ENCODE measurements at regions not wholly inside any gene's neighbourhood (a gene's known extent, or its start where the extent isn't known, plus 50 kb on each side); places are given as distances from the start of the nearest gene placed in this dataset.

DNA sequence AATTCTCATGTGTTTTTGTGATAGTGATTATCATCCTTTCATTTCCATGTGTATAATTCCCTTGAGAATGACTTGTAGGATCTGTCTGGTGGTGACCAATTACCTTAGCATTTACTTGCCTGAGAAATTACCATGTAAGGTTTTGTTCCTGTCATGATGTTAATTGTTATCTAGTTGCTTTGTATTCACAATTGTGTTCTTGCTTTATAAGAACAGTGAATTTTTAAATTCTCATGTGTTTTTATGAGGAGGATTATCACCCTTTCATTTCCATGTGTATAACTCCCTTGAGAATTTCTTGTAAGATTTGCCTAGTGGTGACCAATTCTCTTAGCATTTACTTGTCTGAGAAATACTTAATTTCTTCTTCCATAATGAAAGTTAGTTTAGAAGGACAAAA lies 758.2 kb upstream of the NDST4 start:
- no peak for DNase-seq

DNA sequence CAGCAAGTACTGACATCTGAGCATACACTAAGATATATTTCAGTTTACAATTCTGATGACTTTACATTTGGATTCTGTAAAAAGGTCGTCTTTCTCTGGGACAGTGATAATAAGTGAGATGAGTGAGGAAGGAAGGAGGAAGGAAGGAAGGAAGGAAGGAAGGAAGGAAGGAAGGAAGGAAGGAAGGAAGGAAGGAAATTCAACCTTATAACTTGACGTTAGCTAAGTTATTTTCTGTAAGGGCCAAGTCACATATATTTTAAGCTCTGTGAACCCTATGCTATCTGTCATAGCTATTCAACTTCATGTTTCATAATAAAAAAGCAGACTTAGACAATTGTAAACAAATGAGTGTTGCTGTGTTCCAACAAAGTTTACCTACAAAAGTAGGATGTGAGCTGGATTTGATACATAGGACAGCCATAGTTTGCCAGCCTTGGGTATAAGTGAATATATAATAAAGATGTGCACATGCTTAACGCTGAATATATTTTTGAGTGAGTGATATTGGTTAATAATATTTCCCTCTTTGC lies 753.0 kb upstream of the NDST4 start:
- no peak for DNase-seq

DNA sequence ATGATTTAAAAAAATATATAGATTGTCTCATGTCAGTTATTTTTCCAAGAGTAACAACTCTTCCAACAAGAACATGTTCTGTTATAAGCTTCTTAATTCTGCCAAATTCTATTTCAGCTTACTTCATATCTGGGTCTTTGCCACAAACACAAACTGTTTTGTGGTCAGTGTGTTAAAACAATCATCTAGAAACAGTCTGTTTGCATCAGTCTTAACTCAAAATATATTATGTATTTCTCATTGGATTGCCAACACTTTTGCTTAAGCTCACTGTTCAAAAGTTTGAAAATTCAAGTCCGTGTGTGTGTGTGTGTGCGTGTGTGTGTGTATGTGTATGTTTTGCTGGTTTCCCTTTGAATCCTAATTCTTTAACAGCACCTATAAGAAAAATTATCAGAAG lies 752.3 kb upstream of the NDST4 start:
- DNase-seq, result no peak

DNA sequence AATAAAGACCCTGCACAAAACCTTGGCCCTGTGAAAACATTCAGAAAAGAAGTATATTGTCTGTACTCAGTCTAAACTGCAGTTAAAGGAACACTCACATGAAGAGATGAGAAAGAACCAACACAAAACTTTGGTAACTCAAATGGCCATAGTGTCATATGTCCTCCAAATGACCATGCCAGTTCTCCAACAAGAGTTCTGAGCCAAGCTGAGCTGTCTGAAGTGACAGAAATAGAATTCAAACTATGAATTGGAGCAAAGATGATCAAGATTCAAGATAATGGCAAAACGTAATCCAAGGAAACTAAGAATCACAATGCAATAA lies 739.3 kb upstream of the NDST4 start:
- no peak for DNase-seq

DNA sequence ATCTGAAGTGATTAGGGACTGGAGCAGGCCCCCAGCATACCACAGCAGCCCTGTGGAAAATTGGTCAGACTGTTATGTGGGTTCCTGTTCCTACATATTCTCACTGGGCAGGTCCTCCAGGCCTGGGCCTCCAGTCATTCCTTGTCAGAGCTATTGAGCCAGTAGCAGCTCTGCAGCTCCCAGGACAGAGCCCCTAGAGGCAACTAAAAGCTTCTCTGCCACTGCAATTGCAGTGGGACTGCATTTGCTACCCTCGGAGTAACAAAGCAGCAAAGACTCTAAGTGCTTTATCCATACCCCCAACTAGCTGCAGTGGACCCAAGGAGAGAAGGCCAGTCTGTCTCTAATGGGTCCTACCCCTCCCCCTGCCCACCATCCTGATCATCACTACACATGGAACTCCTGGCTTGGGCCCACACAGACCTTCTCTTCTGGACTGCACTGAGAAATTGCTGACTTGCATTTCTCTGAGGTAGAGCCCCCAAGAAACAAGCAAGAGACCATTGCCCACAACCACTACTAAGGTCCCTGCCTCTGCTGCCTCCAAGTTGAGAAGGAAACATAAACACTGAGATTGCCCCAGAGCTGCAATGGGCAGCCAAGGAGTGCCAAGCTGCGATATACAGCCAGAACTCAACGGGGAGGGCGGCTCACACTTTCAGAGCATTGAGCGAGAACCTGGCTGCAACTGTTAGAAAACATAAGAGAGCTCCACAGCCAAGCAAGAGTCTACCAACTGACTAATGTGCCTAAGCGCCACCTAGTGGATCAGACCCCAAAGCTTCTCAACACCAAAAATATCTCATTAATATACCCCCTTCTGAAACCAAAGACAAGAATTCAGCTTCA lies 738.7 kb upstream of the NDST4 start:
- DNase-seq, result no peak

DNA sequence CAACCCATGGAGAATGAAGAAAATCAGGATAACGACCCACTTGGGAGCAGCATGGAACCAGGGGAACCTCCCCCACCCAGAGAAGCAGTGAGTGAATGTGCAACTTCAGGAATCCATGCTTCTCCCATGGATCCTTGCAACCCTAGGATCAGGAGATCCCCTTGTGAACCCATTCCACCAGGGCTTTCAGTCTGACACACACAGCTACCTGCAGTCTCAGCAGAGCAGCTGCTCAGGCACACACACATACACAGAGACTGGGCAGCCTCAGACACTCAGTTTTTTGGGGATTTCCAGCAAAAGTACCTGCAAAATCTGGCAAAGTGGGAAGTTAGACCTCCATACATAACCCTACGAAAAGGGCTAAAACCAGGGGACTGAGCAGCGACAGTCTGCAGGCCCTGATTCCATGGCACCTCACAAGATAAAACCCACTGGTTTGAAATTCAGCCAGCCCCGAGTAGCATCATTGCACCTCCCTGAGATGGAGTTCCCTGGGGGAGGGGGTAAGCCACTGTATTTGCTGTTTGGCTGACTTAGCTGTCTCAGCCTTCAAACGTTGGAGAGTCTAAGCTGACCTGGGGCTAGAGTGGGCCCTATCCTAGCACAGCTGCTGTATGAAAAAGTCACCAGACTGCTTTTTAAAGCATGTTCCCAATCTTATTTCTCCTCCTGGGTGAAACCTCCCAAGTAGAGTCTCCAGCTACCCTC lies 737.5 kb upstream of the NDST4 start:
- no peak for DNase-seq

DNA sequence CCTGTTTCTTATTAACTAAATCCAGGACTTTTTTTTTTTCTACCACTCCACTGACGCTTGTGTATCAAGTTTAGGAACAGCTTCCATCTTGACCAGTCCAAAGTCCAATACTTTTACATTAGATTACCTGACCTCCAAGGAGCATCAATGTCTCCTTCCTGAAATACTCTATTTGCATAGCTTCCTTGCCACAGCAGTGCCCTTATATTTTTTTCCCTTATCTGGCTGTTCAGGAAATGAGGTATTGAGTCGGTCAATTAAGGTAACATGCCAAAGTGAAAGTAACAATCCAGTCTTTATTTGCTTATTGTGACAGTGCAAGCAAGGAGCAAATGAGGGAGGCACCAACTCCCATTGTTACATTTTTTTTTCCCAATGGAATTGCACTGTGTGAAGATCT lies 730.8 kb upstream of the NDST4 start:
- no peak for DNase-seq

DNA sequence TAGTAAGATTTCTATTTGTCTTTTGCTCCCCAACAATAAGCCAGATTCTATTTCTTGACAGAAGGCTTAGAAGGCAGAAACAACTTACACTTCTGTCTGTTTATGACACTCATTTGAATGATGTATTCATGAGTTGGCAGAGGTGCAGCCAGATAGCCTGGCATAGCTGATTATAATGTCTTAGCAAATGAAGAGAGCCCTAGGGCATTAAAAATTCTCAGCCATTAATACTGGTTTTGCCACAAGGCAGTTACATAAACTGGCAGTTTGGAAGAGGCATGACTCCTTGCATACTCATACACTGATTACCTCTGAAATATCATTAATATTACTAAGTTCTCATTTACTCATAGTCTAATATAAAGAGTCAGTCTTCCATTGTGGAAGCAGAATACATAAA lies 728.5 kb upstream of the NDST4 start:
- no peak for DNase-seq

DNA sequence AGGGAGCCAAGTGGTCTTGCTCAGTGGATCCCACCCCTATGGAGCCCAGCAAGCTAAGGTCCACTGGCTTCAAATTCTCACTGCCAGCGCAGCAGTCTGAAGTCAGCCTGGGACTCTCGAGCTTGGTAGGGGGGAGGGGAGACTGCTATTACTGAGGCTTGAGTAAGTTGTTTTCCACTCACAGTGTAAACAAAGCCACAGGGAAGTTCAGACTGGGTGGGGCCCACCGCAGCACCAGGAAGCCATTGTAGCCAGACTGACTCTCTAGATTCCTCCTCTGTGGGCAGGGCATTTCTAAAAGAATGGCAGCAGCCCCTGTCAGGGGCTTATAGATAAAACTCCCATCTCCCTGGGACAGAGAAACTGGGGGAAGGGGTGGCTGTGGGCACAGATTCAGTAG lies 721.0 kb upstream of the NDST4 start:
- no peak for DNase-seq

DNA sequence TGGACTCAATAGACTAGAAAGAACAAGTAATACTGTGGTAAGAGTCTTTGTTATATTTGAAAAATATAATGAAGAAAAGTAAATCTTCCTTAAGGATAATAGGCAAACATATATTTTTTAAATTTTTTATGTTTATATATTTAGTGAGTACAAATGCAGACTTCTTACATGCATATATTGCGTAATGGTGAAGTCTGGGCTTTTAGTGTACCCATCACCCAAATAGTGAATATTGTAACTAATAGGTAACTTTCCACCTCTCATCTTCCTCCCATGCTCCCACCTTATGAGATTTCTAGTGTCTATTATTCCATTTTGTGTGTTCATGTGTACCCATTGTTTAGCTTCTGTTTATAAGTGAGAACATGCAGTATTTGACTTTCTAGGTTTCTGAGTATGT lies 711.2 kb upstream of the NDST4 start:
- no peak for DNase-seq

DNA sequence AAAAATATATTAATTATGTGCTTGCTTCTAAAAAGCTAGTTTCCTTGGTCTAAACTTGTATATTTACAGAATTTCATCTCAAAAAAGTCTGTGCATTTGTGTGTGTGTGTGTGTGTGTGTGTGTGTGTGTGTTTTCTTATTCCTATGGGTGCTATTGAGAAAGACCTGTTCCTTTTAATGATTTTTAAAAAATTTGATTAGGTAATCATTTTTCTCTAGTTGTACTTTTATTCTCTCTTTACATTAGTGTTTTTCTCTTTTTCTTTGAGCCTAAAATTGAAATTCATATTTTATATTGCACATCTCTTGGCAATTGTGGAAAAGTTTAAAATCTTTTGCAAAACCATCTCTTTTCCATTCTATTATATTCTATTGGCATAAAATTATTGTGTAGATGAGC lies 690.4 kb upstream of the NDST4 start:
- no peak for DNase-seq

DNA sequence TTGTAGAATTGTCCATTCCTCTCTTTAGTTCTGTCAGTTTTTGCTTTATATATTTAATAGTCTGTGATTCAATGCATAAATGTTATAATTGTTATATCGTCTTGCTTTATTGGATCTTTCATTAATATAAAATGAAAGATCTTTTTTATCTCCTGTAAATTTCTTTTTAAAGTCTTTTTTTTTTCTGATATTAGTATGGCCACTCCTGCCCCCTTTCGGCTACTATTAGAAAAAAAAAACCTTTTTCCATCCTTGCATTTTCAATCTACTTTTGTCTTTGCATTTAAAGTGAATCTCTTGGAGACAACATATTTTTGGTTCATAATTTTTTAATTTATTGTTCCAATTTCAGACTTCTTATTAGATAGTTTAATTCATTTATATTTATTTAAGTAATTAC lies 677.4 kb upstream of the NDST4 start:
- no peak for DNase-seq

DNA sequence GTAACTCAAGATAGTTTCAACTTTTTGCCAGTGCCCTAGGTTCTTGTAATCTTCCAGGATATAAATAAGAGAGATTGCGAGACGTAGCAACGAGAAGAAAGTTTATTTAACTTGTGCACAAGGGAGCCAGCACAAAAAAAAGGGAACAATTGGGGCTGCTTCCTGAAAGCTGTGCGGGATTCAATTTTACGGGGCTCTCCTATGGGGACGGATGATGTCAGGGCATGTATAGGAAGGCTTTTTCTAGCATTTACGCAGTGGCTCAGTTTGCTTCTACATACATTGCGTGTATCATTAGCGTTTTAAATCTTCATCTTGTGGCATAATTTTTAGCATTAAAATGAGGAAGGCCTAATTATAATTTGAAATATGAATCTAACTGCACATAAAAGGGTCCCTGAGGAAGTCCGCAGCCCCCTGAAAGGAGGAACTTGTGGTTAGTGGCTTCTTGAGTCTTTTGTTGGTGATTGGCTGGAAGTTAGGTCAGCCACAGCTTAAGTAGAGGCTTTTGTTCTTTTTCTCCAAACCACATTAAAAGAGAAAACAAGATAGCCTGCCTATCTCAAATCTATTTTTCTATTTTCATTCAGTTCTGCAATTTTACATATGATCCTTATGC lies 668.2 kb upstream of the NDST4 start:
- DNase-seq, result no peak

DNA sequence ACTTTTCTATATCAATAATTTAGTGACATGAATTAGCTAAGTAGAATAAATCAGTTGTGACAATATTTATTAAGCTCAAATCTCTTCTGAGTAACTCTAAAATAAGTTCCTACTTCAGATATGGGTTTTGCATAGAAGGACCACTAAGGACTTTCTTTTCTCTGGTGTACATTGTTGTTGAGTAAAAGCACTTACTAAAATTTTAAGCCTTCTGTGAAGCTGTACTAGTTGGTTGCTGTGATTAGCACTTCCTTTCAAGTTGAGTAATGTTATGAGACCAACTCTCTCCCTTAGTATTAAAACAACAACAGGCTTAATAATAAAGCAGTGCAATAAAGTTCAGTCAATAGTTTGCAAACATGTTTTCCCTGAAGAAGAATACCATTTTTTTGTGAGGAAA lies 667.4 kb upstream of the NDST4 start:
- DNase-seq, result no peak

DNA sequence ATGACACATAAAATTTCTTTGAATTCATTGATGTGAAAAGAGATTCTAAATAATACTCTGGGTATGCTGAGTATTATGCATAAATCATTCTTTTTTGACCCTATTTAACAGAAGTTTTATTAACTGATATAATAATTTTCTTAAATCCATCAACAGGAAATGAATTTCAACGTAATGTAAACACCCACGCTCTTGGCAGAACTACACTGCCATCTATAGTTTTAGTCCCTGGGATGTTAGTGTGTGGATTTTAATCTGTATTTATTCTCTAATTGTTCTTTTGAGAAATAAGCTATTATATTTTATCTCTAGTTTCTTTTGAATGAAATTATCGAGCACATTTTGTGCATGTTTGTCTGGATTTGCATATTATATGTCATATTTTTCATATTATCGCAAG lies 666.8 kb upstream of the NDST4 start:
- no peak for DNase-seq

DNA sequence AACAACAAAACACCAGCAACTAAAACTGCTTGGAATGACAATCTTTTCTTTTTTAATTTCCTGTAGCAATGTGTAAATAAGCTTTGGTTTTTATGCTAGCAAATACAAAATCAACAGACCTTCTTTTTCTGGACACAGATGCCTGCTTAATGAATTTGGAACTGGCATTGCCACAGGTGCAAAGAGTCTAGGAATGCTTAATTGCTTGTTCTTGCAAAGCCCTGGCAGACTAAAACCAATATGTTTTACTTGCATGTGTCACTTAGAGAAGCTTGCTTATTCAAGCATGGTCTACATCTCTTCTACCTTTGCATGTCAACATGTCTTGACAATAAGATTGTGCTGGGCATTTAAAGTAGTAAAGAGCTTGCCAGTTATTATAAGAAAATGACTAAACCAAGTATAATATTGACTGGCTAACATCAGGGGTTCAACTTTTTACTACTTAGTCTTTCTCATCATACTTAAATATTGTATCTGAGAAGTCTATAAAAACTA lies 656.7 kb upstream of the NDST4 start:
- no peak for DNase-seq

DNA sequence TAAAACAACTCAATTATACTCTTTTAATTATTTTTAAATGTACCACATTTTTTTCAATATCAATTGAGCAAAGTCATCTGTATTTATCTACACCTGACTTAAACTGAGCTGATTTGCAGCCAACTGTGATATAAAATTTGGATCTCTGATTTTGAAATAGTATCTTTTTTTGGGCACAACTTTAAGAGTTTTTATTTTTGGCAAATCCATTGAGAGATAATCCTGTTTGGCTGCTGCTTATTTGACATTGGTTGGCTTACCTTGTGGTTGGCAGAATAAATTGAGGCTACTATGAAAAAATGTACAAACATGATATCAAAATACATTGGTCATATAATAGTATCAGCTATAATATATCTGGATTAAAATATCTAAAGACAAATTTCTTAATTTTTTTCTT lies 656.0 kb upstream of the NDST4 start:
- DNase-seq, result no peak

DNA sequence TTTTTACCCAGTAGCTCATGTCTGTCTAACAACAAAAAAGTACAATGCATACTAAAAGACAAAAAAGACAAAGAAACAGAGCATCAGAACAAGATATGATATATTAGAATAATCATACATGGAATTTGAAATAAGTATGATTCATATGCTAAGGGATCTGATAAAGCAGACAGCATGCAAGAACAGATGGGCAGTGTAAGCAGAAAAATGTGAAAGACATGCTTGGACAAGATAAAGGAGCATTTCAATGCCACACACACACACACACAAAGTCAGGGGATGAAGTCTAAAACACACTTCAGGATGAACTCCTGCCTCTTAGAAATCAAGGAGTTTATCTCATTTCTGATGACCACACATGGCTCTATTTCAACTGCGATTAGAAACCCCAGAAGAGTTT lies 649.6 kb upstream of the NDST4 start:
- DNase-seq, result no peak

DNA sequence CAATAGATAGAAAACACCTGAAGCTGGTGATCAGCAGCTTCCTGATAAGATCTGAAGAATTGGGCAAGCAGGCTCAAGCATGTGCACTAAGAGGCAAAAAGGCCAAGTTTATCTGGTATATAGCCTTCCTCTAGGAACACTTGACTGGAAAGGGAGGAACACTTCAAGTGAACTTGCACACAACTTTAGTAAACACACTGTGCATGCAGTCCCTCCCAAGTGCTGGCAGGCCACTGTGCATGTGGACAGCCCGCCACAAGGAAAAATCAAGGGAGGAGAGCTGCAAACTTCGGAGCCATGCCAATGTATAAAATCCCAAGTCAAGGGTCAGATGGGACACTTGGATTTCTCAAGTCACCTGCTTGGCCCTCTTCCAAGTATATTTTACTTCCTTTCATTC lies 645.8 kb upstream of the NDST4 start:
- no peak for DNase-seq

DNA sequence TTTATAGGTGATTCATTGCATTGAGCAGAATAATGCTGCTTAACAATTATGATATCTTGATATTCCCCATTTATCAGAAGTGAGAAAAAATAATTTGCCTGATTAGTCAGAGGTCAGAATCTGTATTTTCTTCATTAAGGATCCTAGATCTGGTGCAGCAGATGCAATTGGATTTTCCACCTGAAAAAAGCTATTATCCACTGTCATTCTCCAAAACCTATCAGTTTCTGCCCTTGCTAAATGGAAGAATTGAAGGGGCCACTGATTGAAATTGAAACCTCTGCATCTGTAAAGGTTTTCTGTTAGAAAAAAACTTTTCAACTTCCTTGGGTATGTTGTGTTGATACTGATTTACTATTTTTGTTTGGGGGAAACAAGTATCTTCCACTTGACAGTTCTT lies 636.0 kb upstream of the NDST4 start:
- DNase-seq, result no peak

DNA sequence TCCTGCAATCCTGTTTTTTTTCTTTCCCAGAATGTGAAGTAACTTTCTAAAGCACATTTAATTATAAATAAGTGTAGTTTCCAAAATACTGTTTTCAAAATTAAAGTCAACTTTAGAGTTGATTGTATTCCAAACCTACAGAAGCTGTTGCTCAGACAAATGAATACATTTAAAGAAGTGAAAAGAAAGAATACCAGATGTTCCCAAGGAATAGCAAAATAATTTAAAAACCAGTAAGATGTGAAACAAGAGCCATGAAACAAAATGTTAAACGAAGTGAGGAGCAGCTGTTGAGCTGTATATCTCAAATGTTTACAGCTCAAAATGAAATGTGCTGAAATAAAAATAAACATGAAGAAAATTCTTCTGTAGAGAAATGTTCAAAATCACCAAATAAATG lies 627.4 kb upstream of the NDST4 start:
- DNase-seq, result no peak

DNA sequence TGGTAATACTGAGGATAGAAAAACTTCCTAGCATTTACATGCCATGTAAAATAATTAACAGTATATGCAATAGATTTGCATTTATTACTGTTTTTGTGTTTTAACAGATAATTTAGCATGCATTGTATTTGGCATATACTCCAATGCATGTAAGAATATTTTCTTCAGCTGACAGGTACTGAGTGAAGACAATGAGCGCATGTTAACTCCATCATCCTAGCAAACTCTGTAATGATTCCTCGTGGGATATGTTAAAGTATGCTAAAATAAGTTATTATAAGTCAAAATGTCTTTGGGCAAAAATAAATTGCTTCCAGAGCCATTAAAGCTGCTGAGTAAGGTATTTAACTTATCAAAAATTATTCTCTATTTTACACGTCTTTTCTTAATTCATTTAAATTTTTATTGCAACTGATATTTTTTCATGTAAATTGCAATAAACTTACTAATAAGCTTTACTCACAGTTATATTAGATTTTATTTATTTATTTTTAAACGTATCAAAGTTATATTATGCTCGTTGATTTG lies 616.4 kb upstream of the NDST4 start:
- no peak for DNase-seq

DNA sequence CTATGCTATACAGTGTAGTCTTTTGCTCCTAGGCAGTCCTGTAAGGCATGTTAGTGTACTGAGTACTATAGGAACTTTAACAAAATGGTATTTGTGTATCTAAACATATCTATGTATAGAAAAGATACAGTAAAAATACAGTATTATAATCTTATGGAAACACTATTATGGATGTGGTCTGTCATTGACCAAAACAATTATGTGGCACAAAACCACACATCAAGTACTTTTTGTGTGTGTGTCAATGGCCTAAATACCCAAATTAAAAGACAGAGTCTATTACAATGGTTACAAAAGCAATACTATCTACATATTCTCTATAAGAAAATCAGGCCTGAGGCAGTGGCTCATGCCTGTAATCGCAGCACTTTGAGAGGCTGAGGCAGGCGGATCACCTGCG lies 610.2 kb upstream of the NDST4 start:
- no peak for DNase-seq

DNA sequence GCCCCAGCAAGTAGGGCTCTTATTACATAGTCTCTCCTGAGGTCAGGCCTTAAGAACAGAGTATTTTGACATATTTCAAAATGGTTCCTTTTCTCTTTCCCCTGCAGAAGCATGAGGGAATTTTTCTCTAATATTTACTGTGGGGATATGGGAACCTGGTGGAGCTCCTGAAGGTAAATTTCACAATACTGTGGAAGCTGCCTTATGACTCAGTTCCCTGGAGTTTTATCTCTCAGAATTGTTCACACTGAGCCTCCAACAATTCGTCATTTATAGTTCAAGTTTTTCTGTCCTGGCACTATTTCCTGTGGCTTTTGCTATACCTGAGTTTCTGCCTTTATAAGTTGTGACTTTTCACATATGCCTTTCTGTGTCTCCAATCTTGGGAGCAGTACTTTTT lies 607.2 kb upstream of the NDST4 start:
- DNase-seq, result no peak

Measured in activated gamma-delta T cell treated with Interleukin-2 at 50 U/mL for 16 hours (primary cell).